ENCODE measurements at regions not wholly inside any gene's neighbourhood (a gene's known extent, or its start where the extent isn't known, plus 50 kb on each side); places are given as distances from the start of the nearest gene placed in this dataset.

DNA sequence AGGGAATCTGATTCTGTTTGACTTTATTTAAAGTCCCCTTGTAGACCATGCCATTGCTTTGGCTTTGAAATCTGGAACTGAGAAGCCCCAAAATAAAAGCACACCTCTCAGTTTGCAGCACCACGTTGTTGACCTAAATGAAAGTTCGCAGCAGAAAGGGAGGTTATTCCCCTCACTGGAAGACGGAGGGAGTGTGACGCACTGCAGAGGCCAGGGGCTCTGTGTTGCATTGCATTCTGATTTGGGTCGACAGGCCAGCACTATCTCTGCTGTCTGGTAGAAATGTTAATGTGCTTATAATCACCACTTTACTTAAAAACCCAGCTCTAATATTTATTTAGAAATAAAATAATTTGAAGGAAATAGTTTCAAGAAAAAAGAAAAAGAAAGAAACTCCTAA, 675.2 kb upstream of the NR5A2 start (continued):
- TF ChIP-seq, protein P1, sequence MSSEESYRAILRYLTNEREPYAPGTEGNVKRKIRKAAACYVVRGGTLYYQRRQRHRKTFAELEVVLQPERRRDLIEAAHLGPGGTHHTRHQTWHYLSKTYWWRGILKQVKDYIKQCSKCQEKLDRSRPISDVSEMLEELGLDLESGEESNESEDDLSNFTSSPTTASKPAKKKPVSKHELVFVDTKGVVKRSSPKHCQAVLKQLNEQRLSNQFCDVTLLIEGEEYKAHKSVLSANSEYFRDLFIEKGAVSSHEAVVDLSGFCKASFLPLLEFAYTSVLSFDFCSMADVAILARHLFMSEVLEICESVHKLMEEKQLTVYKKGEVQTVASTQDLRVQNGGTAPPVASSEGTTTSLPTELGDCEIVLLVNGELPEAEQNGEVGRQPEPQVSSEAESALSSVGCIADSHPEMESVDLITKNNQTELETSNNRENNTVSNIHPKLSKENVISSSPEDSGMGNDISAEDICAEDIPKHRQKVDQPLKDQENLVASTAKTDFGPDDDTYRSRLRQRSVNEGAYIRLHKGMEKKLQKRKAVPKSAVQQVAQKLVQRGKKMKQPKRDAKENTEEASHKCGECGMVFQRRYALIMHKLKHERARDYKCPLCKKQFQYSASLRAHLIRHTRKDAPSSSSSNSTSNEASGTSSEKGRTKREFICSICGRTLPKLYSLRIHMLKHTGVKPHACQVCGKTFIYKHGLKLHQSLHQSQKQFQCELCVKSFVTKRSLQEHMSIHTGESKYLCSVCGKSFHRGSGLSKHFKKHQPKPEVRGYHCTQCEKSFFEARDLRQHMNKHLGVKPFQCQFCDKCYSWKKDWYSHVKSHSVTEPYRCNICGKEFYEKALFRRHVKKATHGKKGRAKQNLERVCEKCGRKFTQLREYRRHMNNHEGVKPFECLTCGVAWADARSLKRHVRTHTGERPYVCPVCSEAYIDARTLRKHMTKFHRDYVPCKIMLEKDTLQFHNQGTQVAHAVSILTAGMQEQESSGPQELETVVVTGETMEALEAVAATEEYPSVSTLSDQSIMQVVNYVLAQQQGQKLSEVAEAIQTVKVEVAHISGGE (tag by site-specific recombination; conservative IDR thresholded peaks at IDR 0.05; ENCODE audit: low read depth), result no peak
- no peak for TF ChIP-seq ZNF791 (tag by site-specific recombination; IDR thresholded peaks at IDR 0.05)
- TF ChIP-seq OVOL3 (tag by site-specific recombination; IDR thresholded peaks at IDR 0.05), result no peak

DNA sequence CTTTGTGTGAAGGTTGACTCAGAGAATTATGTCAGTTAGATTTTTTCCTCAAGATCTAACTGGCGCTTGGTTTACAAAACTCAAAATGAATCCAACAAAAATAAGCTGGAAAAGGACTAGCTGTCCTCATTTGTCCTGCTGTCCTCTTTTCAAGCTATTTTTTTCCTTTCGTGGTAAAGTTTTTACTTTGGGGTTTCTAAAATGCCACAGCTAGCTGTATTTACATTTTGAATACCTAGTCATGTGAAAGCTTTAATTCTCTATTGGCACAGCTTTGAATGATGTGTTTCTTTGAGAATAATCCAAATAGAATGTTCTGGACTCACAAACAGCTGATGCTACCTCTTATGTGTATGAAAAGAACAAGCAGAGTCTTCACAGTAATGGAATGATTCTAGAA, 673.6 kb upstream of the NR5A2 start:
- Histone ChIP-seq H3K36me3 (ENCODE audit: control insufficient read depth in 2 of 2, insufficient read depth in 1 of 2, low read length in 2 of 2) (no peaks in the 10 kb centered on the region), H3K4me1 (ENCODE audit: control insufficient read depth, insufficient read depth, low read length) (no peaks in the 10 kb centered on the region), H3K27ac (ENCODE audit: extremely low read depth, low read depth, low read length) (no peak overlapping the region), H3K4me3 (ENCODE audit: low read depth, low read length) (no peak overlapping the region), H3K9me3 (ENCODE audit: control insufficient read depth, insufficient read depth, low read depth, low read length) (no peaks in the 10 kb centered on the region)
- CTCF ChIA-PET, result no interaction called here
- TF ChIP-seq SCRT2 (tag by site-specific recombination; IDR thresholded peaks at IDR 0.05) (no peak), ZNF138 (tag by site-specific recombination; IDR thresholded peaks at IDR 0.05; ENCODE audit: borderline replicate concordance) (no peak), ZNF112 (tag by site-specific recombination; IDR thresholded peaks at IDR 0.05) (no peak), ZNF362 (tag by site-specific recombination; IDR thresholded peaks at IDR 0.05) (no peak), ZNF350 (tag by site-specific recombination; IDR thresholded peaks at IDR 0.05) (no peak), ZNF791 (tag by site-specific recombination; IDR thresholded peaks at IDR 0.05) (no peak), ZNF266 (tag by site-specific recombination; IDR thresholded peaks at IDR 0.05; ENCODE audit: low read depth) (no peak), ZBTB20 (tag by site-specific recombination; IDR thresholded peaks at IDR 0.05) (no peak), ZNF76 (tag by site-specific recombination; IDR thresholded peaks at IDR 0.05; ENCODE audit: borderline replicate concordance, low read depth) (no peak), ZNF560 (tag by site-specific recombination; IDR thresholded peaks at IDR 0.05; ENCODE audit: borderline replicate concordance) (no peak), PRDM4 (tag by site-specific recombination; IDR thresholded peaks at IDR 0.05) (no peak), ZNF658 (tag by site-specific recombination; IDR thresholded peaks at IDR 0.05) (no peak)
- POLR2A ChIA-PET, result no interaction called here

- H3K4me3 ChIP-seq (ENCODE audit: low read depth, low read length), result no peak overlapping the region
- no peak overlapping the region for H3K27ac ChIP-seq (ENCODE audit: extremely low read depth, low read depth, low read length)
- no peaks in the 10 kb centered on the region for H3K4me1 ChIP-seq (ENCODE audit: control insufficient read depth, insufficient read depth, low read length)
- H3K36me3 ChIP-seq (ENCODE audit: control insufficient read depth in 2 of 2, insufficient read depth in 1 of 2, low read length in 2 of 2), result no peaks in the 10 kb centered on the region
- ChIA-PET POLR2A (no interaction called here), CTCF (no interaction called here)
- no peaks in the 10 kb centered on the region for H3K9me3 ChIP-seq (ENCODE audit: control insufficient read depth, insufficient read depth, low read depth, low read length)
- TF ChIP-seq ZBTB21 (tag by site-specific recombination; IDR thresholded peaks at IDR 0.05), result no peak
- no peak for TF ChIP-seq ZNF274 (IDR thresholded peaks at IDR 0.05; ENCODE audit: low read length)
- TF ChIP-seq ZNF274 (tag by site-specific recombination; IDR thresholded peaks at IDR 0.05; ENCODE audit: borderline replicate concordance), result no peak
- TF ChIP-seq TCF7L2 (IDR thresholded peaks at IDR 0.05; ENCODE audit: borderline replicate concordance, low read depth, low read length), result no peak
- no peak for TF ChIP-seq ZNF670 (tag by site-specific recombination; IDR thresholded peaks at IDR 0.05; ENCODE audit: low read depth)
- TF ChIP-seq, protein P2, sequence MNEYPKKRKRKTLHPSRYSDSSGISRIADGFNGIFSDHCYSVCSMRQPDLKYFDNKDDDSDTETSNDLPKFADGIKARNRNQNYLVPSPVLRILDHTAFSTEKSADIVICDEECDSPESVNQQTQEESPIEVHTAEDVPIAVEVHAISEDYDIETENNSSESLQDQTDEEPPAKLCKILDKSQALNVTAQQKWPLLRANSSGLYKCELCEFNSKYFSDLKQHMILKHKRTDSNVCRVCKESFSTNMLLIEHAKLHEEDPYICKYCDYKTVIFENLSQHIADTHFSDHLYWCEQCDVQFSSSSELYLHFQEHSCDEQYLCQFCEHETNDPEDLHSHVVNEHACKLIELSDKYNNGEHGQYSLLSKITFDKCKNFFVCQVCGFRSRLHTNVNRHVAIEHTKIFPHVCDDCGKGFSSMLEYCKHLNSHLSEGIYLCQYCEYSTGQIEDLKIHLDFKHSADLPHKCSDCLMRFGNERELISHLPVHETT (tag by site-specific recombination; IDR thresholded peaks at IDR 0.05), result no peak
- no peak for TF ChIP-seq ZNF701 (tag by site-specific recombination; IDR thresholded peaks at IDR 0.05)
- TF ChIP-seq ZNF133 (tag by site-specific recombination; IDR thresholded peaks at IDR 0.05), result no peak
- TF ChIP-seq ZNF169 (tag by site-specific recombination; IDR thresholded peaks at IDR 0.05), result no peak
- TF ChIP-seq OVOL3 (tag by site-specific recombination; IDR thresholded peaks at IDR 0.05), result no peak
- no peak for TF ChIP-seq ZFP69B (tag by site-specific recombination; IDR thresholded peaks at IDR 0.05)
- no peak for TF ChIP-seq PRDM6 (tag by site-specific recombination; IDR thresholded peaks at IDR 0.05)
- no peak for TF ChIP-seq ZEB2 (tag by site-specific recombination; IDR thresholded peaks at IDR 0.05)
These were observed 670.9 kb upstream of the NR5A2 start for GRCh38 chr1:199356561-199356960.

Measured in HEK293 (cell line).